ENCODE measurements at regions not wholly inside any gene's neighbourhood (a gene's known extent, or its start where the extent isn't known, plus 50 kb on each side); places are given as distances from the start of the nearest gene placed in this dataset.

DNA sequence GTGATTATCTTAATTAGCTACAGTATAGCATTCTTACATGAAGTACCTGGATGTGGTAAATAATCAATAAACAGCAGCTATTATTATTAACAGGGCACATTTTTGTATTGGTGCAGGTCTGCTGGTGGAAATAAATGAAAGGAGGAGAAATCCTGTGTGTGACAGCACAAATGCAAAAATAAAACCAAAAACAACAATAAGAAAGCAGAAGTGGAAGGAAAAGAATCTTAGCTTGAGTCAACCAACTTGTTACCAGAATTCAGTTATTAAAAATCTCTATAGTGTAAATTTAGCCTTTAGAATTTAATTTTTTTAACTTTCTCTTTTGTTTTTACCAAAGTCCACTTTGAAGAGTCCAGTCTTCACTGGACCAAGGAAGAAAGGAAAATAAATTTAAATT, 63.1 kb upstream of the LSM6 start:
- TF ChIP-seq, protein P1, sequence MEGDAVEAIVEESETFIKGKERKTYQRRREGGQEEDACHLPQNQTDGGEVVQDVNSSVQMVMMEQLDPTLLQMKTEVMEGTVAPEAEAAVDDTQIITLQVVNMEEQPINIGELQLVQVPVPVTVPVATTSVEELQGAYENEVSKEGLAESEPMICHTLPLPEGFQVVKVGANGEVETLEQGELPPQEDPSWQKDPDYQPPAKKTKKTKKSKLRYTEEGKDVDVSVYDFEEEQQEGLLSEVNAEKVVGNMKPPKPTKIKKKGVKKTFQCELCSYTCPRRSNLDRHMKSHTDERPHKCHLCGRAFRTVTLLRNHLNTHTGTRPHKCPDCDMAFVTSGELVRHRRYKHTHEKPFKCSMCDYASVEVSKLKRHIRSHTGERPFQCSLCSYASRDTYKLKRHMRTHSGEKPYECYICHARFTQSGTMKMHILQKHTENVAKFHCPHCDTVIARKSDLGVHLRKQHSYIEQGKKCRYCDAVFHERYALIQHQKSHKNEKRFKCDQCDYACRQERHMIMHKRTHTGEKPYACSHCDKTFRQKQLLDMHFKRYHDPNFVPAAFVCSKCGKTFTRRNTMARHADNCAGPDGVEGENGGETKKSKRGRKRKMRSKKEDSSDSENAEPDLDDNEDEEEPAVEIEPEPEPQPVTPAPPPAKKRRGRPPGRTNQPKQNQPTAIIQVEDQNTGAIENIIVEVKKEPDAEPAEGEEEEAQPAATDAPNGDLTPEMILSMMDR (IDR thresholded peaks at IDR 0.05): no peak
- TF ChIP-seq POLR2A (IDR thresholded peaks at IDR 0.05): no peak

Measured in tibial nerve (tissue), 3 donors.